ENCODE measurements at regions not wholly inside any gene's neighbourhood (a gene's known extent, or its start where the extent isn't known, plus 50 kb on each side); places are given as distances from the start of the nearest gene placed in this dataset.
A peak's percentile ranks its signal among the peaks of the same experiment; 100 is the strongest.

GRCh38 chr14:54213536-54213935 is 183.3 kb upstream of the CDKN3 start:
- DNase-seq, result no peak

GRCh38 chr14:54216827-54217226 is 180.0 kb upstream of the CDKN3 start:
- DNase-seq, result no peak

- DNase-seq, result no peak
Measured at GRCh38 chr14:54219261-54220070, 177.3 kb upstream of the CDKN3 start.

GRCh38 chr14:54220071-54220703 is 176.6 kb upstream of the CDKN3 start:
- no peak for DNase-seq

- no peak for DNase-seq
Measured at GRCh38 chr14:54220704-54221431, 175.9 kb upstream of the CDKN3 start.

- no peak for DNase-seq
Measured at GRCh38 chr14:54221432-54221803, 175.4 kb upstream of the CDKN3 start.

- DNase-seq, result no peak
Measured at GRCh38 chr14:54221971-54222370, 174.8 kb upstream of the CDKN3 start.

GRCh38 chr14:54223831-54224402 is 172.9 kb upstream of the CDKN3 start:
- no peak for DNase-seq

GRCh38 chr14:54225457-54226060 is 171.2 kb upstream of the CDKN3 start:
- no peak for DNase-seq

GRCh38 chr14:54226103-54226502 is 170.7 kb upstream of the CDKN3 start:
- DNase-seq, result no peak

- DNase-seq, result no peak
Measured at GRCh38 chr14:54226558-54226957, 170.2 kb upstream of the CDKN3 start.

GRCh38 chr14:54229136-54229535 is 167.7 kb upstream of the CDKN3 start:
- no peak for DNase-seq

GRCh38 chr14:54230645-54231044 is 166.2 kb upstream of the CDKN3 start:
- no peak for DNase-seq

GRCh38 chr14:54232735-54233134 is 164.1 kb upstream of the CDKN3 start:
- no peak for DNase-seq

GRCh38 chr14:54241517-54241916 is 155.3 kb upstream of the CDKN3 start:
- no peak for DNase-seq

- no peak for DNase-seq
Measured at GRCh38 chr14:54251356-54251755, 145.5 kb upstream of the CDKN3 start.

- no peak for DNase-seq
Measured at GRCh38 chr14:54252072-54252730, 144.6 kb upstream of the CDKN3 start.

GRCh38 chr14:54253195-54253947 is 143.4 kb upstream of the CDKN3 start:
- peak; percentile 70 for DNase-seq

GRCh38 chr14:54256156-54256555 is 140.7 kb upstream of the CDKN3 start:
- no peak for DNase-seq

- DNase-seq, result no peak
Measured at GRCh38 chr14:54257424-54257823, 139.4 kb upstream of the CDKN3 start.

GRCh38 chr14:54258382-54258781 is 138.4 kb upstream of the CDKN3 start:
- DNase-seq, result no peak

GRCh38 chr14:54259821-54260220 is 137.0 kb upstream of the CDKN3 start:
- no peak for DNase-seq

All from activated CD4-positive, alpha-beta T cell treated with anti-CD3 and anti-CD28 coated beads, Interleukin-10, Interleukin-2, amounts not matched to agents 100 ng/mL and 50 ng/mL, durations not matched to agents 16 hours and 8 hours (primary cell).